UCSD-AML1 (cell line): ENCODE measurements at regions not wholly inside any gene's neighbourhood (a gene's known extent, or its start where the extent isn't known, plus 50 kb on each side); places are given as distances from the start of the nearest gene placed in this dataset.

Experiments used
- DNase-seq: peaks from one replicate; lab custom pipeline; 2025; ENCODE audit not compliant: unreplicated experiment; lab: John Stamatoyannopoulos, UW

GRCh38 chr5:159777049-159777660, 139.1 kb upstream of the ADRA1B start:
- no peak for DNase-seq

GRCh38 chr5:159779481-159779880, 136.8 kb upstream of the ADRA1B start:
- no peak for DNase-seq

- no peak for DNase-seq
These were observed 136.0 kb upstream of the ADRA1B start for GRCh38 chr5:159780246-159780645.

- DNase-seq: no peak
These were observed 134.6 kb upstream of the ADRA1B start for GRCh38 chr5:159781626-159782157.

- no peak for DNase-seq
These were observed 133.9 kb upstream of the ADRA1B start for GRCh38 chr5:159782197-159782994.

GRCh38 chr5:159782995-159783300, 133.3 kb upstream of the ADRA1B start:
- DNase-seq: no peak

- no peak for DNase-seq
These were observed 132.5 kb upstream of the ADRA1B start for GRCh38 chr5:159783726-159784247.

GRCh38 chr5:159784993-159785392, 131.3 kb upstream of the ADRA1B start:
- no peak for DNase-seq

- DNase-seq: no peak
These were observed 130.6 kb upstream of the ADRA1B start for GRCh38 chr5:159785656-159786055.

GRCh38 chr5:159786201-159786600, 130.1 kb upstream of the ADRA1B start:
- no peak for DNase-seq

- DNase-seq: no peak
These were observed 129.2 kb upstream of the ADRA1B start for GRCh38 chr5:159786901-159787691.

- DNase-seq: no peak
These were observed 128.4 kb upstream of the ADRA1B start for GRCh38 chr5:159787837-159788236.

GRCh38 chr5:159788835-159789331, 127.4 kb upstream of the ADRA1B start:
- no peak for DNase-seq

- no peak for DNase-seq
These were observed 124.1 kb upstream of the ADRA1B start for GRCh38 chr5:159792180-159792579.

GRCh38 chr5:159797261-159797970, 118.9 kb upstream of the ADRA1B start:
- no peak for DNase-seq

- no peak for DNase-seq
These were observed 116.6 kb upstream of the ADRA1B start for GRCh38 chr5:159799701-159800100.

GRCh38 chr5:159800131-159800840, 116.0 kb upstream of the ADRA1B start:
- no peak for DNase-seq

- DNase-seq: no peak
These were observed 115.0 kb upstream of the ADRA1B start for GRCh38 chr5:159801303-159801702.

- DNase-seq: no peak
These were observed 113.6 kb upstream of the ADRA1B start for GRCh38 chr5:159802661-159803060.

GRCh38 chr5:159804121-159804520, 112.2 kb upstream of the ADRA1B start:
- DNase-seq: no peak
